A549 (cell line): ENCODE measurements at regions not wholly inside any gene's neighbourhood (a gene's known extent, or its start where the extent isn't known, plus 50 kb on each side); places are given as distances from the start of the nearest gene placed in this dataset.

Experiments
- CTCF ChIP-seq: fragments of >200 bp; sonication (Bioruptor Twin); formaldehyde crosslinking; IDR thresholded peaks from 3 replicates; pipeline ENCODE4 v1.5.1; 2016
- POLR2A ChIP-seq: IDR thresholded peaks from 2 replicates; pipeline ENCODE4 v1.6.1; 2012; ENCODE audit warnings: mild to moderate bottlenecking, low read length
- SMC3 ChIP-seq: fragments of >200 bp; sonication (Bioruptor Twin); formaldehyde crosslinking; IDR thresholded peaks from 3 replicates; pipeline ENCODE4 v1.6.1; 2018; ENCODE audit warnings: inconsistent platforms
- ZFP36 ChIP-seq: fragments of 450-650 bp; IDR thresholded peaks from 2 replicates; pipeline ENCODE4 v1.6.1; 2014; ENCODE audit warnings: borderline replicate concordance; ENCODE audit not compliant: partially characterized antibody
- TF ChIP-seq, protein P1 (sequence below): IDR thresholded peaks from 2 replicates; pipeline ENCODE4 v1.6.1; 2012

DNA sequence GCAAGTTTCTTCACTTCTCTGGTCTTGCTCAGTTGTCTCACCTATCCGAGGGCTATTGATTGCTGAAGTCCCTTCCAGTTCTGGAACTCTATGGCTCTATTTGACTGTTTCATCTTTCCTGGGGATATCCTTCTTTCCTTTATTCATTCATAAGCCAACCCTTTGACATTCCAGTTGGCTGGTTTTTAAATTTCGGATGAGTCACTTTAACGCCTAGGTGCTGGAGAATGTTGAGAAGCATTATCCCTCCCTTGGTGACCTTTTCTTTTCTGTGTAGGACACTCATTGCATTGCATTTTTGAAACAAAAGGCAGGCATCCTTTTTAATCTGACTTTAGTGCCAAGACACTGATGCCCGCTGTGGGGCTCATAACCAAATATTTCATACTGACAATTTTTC is 307.1 kb downstream of the TSN start:
- TF ChIP-seq POLR2A = no peak
- no peak for TF ChIP-seq SMC3
- no peak for TF ChIP-seq CTCF
- TF ChIP-seq, protein P1, sequence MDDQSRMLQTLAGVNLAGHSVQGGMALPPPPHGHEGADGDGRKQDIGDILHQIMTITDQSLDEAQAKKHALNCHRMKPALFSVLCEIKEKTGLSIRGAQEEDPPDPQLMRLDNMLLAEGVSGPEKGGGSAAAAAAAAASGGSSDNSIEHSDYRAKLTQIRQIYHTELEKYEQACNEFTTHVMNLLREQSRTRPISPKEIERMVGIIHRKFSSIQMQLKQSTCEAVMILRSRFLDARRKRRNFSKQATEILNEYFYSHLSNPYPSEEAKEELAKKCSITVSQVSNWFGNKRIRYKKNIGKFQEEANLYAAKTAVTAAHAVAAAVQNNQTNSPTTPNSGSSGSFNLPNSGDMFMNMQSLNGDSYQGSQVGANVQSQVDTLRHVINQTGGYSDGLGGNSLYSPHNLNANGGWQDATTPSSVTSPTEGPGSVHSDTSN = no peak
- TF ChIP-seq ZFP36 = no peak
